RWPE2 (cell line): ENCODE measurements at regions not wholly inside any gene's neighbourhood (a gene's known extent, or its start where the extent isn't known, plus 50 kb on each side); places are given as distances from the start of the nearest gene placed in this dataset.
"Not testable (repeated sequence)": the region's sequence is repeated elsewhere in the genome, so short reads cannot be mapped to it uniquely, and the experiment has no call there.

Experiments used
- ATAC-seq: fragments of 200-7000 bp; cut with Tn5 transposase; 3 replicates; pipeline ENCODE4 v1.9.1; 2021; ENCODE audit warnings: low read depth
- DNase-seq: peaks from one replicate; pipeline ENCODE4 v3.0.0-alpha.2; 2020; ENCODE audit warnings: low spot score
- H3K27ac ChIP-seq: fragments of 450-650 bp; 2 replicates; pipeline ENCODE4 v1.5.1; 2017; ENCODE audit warnings: mild to moderate bottlenecking; ENCODE audit not compliant: poor library complexity, severe bottlenecking
- H3K27me3 ChIP-seq: fragments of 250-450 bp; sonication (Bioruptor Pico); 2 replicates; pipeline ENCODE4 v1.5.1; 2021; ENCODE audit warnings: mild to moderate bottlenecking, moderate library complexity; ENCODE audit not compliant: insufficient read depth, poor library complexity, severe bottlenecking
- H3K36me3 ChIP-seq: fragments of 250-450 bp; sonication (Bioruptor Pico); 2 replicates; pipeline ENCODE4 v1.5.1; 2020; ENCODE audit warnings: low read depth, mild to moderate bottlenecking, moderate library complexity
- H3K4me1 ChIP-seq: fragments of 250-450 bp; sonication (Bioruptor Pico); 2 replicates; pipeline ENCODE4 v1.5.1; 2021; ENCODE audit warnings: mild to moderate bottlenecking, moderate library complexity; ENCODE audit not compliant: insufficient read depth, poor library complexity, severe bottlenecking
- H3K4me3 ChIP-seq: fragments of 250-450 bp; sonication (Bioruptor Pico); 2 replicates; pipeline ENCODE4 v1.5.1; 2021; ENCODE audit warnings: mild to moderate bottlenecking, moderate library complexity; ENCODE audit not compliant: severe bottlenecking
- H3K9me3 ChIP-seq: fragments of 250-450 bp; sonication (Bioruptor Pico); 2 replicates; pipeline ENCODE4 v1.5.1; 2021; ENCODE audit warnings: mild to moderate bottlenecking, moderate library complexity; ENCODE audit not compliant: severe bottlenecking
- CTCF ChIP-seq: fragments of 450-650 bp; IDR thresholded peaks from one replicate; pipeline ENCODE4 v1.5.1; 2017; ENCODE audit warnings: mild to moderate bottlenecking, moderate library complexity; ENCODE audit not compliant: poor library complexity, severe bottlenecking

- DNase-seq: no peak
- no peaks in the 10 kb centered on the region for H3K9me3 ChIP-seq
- no peak overlapping the region for H3K4me3 ChIP-seq
- no peak for ATAC-seq
- H3K27me3 ChIP-seq: no peaks in the 10 kb centered on the region
- no peak for TF ChIP-seq CTCF
- no peaks in the 10 kb centered on the region for H3K36me3 ChIP-seq
- no peaks in the 10 kb centered on the region for H3K4me1 ChIP-seq
- no peak overlapping the region for H3K27ac ChIP-seq
Observed at GRCh38 chr16:35208001-35208935, 1748.9 kb downstream of the TP53TG3F start.

- H3K4me3 ChIP-seq: no peak overlapping the region
- H3K27ac ChIP-seq: no peak overlapping the region
- H3K27me3 ChIP-seq: no peaks in the 10 kb centered on the region
- H3K36me3 ChIP-seq: no peaks in the 10 kb centered on the region
- no peak for TF ChIP-seq CTCF
- H3K4me1 ChIP-seq: no peaks in the 10 kb centered on the region
- H3K9me3 ChIP-seq: no peaks in the 10 kb centered on the region
- DNase-seq (no peak), ATAC-seq (no peak)
Observed at GRCh38 chr16:35210681-35211433, 1751.4 kb downstream of the TP53TG3F start.

- H3K27me3 ChIP-seq: no peaks in the 10 kb centered on the region
- no peak overlapping the region for H3K27ac ChIP-seq
- no peak for TF ChIP-seq CTCF
- no peak for ATAC-seq
- H3K4me1 ChIP-seq: no peaks in the 10 kb centered on the region
- DNase-seq: no peak
- no peaks in the 10 kb centered on the region for H3K9me3 ChIP-seq
- no peaks in the 10 kb centered on the region for H3K36me3 ChIP-seq
- H3K4me3 ChIP-seq: no peak overlapping the region
Observed at GRCh38 chr16:35214840-35215239, 1755.4 kb downstream of the TP53TG3F start.

- DNase-seq: no peak
- H3K4me3 ChIP-seq: no peak overlapping the region
- H3K9me3 ChIP-seq: no peaks in the 10 kb centered on the region
Observed at GRCh38 chr16:35215287-35215686, 1755.9 kb downstream of the TP53TG3F start.

GRCh38 chr16:35216261-35216660 lies 1756.8 kb downstream of the TP53TG3F start:
- not testable (repeated sequence) for H3K36me3 ChIP-seq, H3K4me3 ChIP-seq, ATAC-seq, DNase-seq, H3K9me3 ChIP-seq, H3K4me1 ChIP-seq, H3K27me3 ChIP-seq, H3K27ac ChIP-seq

More at GRCh38 chr16:35215287-35215686, 1755.9 kb downstream of the TP53TG3F start:
- H3K27ac ChIP-seq: no peak overlapping the region
- no peak for ATAC-seq
- no peaks in the 10 kb centered on the region for H3K4me1 ChIP-seq
- no peaks in the 10 kb centered on the region for H3K36me3 ChIP-seq
- no peaks in the 10 kb centered on the region for H3K27me3 ChIP-seq
- no peak for TF ChIP-seq CTCF
